Activated CD8-positive, alpha-beta T cell treated with anti-CD3 and anti-CD28 coated beads for 36 hours (primary cell): ENCODE measurements at regions not wholly inside any gene's neighbourhood (a gene's known extent, or its start where the extent isn't known, plus 50 kb on each side); places are given as distances from the start of the nearest gene placed in this dataset.

Experiments
- ATAC-seq: fragments of 200-7000 bp; cut with Tn5 transposase; one replicate; pipeline ENCODE4 v1.10.0; 2021; ENCODE audit warnings: mild to moderate bottlenecking, moderate library complexity
- CTCF ChIA-PET: fragments of 350-600 bp; sonication (Branson Sonifier 250); formaldehyde crosslinking; loops from one replicate; lab custom pipeline; 2021; ENCODE audit warnings: antibody characterized with exemption; lab: Charles Lee
- POLR2A ChIA-PET: fragments of 350-600 bp; sonication (Branson Sonifier 250); formaldehyde crosslinking; loops from one replicate; lab custom pipeline; 2021; ENCODE audit warnings: antibody characterized with exemption; lab: Charles Lee
- DNase-seq: peaks from one replicate; pipeline ENCODE4 v3.0.0-alpha.2; 2020
- H3K27ac Mint-ChIP-seq: one replicate; pipeline ENCODE4 v1.8.0; 2021; ENCODE audit warnings: mild to moderate bottlenecking, mixed read lengths
- H3K27me3 Mint-ChIP-seq: one replicate; pipeline ENCODE4 v1.8.0; 2021; ENCODE audit warnings: mixed read lengths
- H3K36me3 Mint-ChIP-seq: one replicate; pipeline ENCODE4 v1.8.0; 2021; ENCODE audit warnings: low read depth, mixed read lengths
- H3K4me1 Mint-ChIP-seq: one replicate; pipeline ENCODE4 v1.8.0; 2021; ENCODE audit warnings: low read depth, mixed read lengths
- H3K4me3 Mint-ChIP-seq: one replicate; pipeline ENCODE4 v1.8.0; 2021; ENCODE audit warnings: mild to moderate bottlenecking, moderate library complexity, mixed read lengths
- H3K9me3 Mint-ChIP-seq: one replicate; pipeline ENCODE4 v1.8.0; 2021; ENCODE audit warnings: mixed read lengths
- intact Hi-C: fragments of 100-400 bp; cut with micrococcal nuclease; formaldehyde crosslinking; loops from one replicate; pipeline ENCODE4 v1.10.0; 2022
- TF ChIP-seq, protein P1 (sequence below): fragments of 200-600 bp; IDR thresholded peaks from one replicate; pipeline ENCODE4 v1.8.0; 2022; ENCODE audit warnings: antibody characterized with exemption, mild to moderate bottlenecking

DNA sequence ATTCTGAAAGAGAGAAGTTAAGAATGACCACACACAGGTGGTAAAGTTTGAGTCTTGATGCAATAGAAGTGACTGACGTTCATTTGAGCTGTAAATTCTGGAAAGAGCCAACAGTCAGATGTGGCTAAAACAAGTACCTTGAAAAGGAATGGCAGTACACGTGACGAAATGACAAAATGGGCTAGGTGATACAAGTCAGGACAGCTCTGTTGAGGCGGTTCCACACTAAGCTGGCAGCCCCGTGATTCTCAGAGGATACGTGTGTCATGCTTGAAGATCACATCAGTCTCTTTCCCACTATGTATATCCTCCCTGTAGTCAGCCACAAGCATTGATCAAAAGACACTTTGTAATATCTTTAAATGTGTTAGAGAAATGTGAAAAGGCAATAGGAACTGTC, 881.3 kb upstream of the ADGRL2 start:
- Mint-ChIP-seq H3K9me3 (peaks cover 8% of the 10 kb centered on the region), H3K4me3 (no peak overlapping the region), H3K27ac (no peak overlapping the region), H3K4me1 (no peaks in the 10 kb centered on the region), H3K36me3 (no peaks in the 10 kb centered on the region), H3K27me3 (no peaks in the 10 kb centered on the region)
- no peak for ATAC-seq
- ChIA-PET CTCF (no interaction called here), POLR2A (no interaction called here)
- TF ChIP-seq, protein P1, sequence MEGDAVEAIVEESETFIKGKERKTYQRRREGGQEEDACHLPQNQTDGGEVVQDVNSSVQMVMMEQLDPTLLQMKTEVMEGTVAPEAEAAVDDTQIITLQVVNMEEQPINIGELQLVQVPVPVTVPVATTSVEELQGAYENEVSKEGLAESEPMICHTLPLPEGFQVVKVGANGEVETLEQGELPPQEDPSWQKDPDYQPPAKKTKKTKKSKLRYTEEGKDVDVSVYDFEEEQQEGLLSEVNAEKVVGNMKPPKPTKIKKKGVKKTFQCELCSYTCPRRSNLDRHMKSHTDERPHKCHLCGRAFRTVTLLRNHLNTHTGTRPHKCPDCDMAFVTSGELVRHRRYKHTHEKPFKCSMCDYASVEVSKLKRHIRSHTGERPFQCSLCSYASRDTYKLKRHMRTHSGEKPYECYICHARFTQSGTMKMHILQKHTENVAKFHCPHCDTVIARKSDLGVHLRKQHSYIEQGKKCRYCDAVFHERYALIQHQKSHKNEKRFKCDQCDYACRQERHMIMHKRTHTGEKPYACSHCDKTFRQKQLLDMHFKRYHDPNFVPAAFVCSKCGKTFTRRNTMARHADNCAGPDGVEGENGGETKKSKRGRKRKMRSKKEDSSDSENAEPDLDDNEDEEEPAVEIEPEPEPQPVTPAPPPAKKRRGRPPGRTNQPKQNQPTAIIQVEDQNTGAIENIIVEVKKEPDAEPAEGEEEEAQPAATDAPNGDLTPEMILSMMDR = no peak
- intact Hi-C loops = no loop called here
- no peak for DNase-seq

DNA sequence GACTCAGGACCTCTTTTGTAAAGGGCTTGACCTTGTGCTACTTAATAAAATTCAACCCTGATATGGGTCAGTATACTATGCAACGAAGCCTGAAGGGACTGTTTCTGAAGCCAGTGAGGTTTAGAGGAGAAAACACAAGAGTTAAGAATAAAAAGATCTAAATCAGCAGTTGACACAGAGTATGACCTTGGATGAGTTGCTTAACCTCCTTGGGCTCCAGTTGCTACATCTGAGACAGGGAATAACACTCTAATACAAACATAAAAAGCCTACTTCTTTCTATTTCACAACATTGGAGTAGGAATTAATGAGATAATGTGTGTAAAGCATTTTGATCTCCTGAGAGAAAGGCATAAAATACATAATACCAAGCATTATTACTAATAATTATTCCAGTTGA, 882.4 kb upstream of the ADGRL2 start:
- no peaks in the 10 kb centered on the region for H3K4me1 Mint-ChIP-seq
- no peak overlapping the region for H3K27ac Mint-ChIP-seq
- ChIA-PET CTCF (no interaction called here), POLR2A (no interaction called here)
- peaks cover 8% of the 10 kb centered on the region for H3K9me3 Mint-ChIP-seq
- no peaks in the 10 kb centered on the region for H3K36me3 Mint-ChIP-seq
- H3K4me3 Mint-ChIP-seq = no peak overlapping the region
- no peaks in the 10 kb centered on the region for H3K27me3 Mint-ChIP-seq
- ATAC-seq (no peak), DNase-seq (no peak)
- intact Hi-C loops = no loop called here
- TF ChIP-seq, protein P1 = no peak

DNA sequence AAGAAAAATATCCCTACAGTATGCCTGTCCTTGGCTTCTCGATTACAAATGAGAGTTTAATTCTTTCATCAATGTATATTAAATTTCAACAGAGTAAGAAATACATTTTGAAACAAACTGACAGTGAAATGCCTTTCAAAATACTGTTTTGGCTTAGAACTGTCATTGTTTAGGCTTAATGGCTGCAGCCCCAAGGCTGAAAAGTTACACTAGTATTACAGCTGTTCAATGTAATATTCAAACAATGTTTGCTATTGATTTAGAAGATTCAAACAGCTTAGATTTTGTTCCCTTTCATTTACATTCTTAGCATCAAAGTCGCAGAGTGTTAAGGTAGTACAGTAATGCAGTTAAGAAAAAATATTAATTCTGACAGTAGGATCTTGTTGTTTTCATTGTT, 882.9 kb upstream of the ADGRL2 start:
- CTCF ChIA-PET = no interaction called here
- peaks cover 9% of the 10 kb centered on the region for H3K9me3 Mint-ChIP-seq
- no peak overlapping the region for H3K27ac Mint-ChIP-seq
- no peak for DNase-seq
- ATAC-seq = no peak
- H3K27me3 Mint-ChIP-seq = no peaks in the 10 kb centered on the region
- H3K36me3 Mint-ChIP-seq = no peaks in the 10 kb centered on the region
- no peaks in the 10 kb centered on the region for H3K4me1 Mint-ChIP-seq
- H3K4me3 Mint-ChIP-seq = no peak overlapping the region
- POLR2A ChIA-PET = no interaction called here
- TF ChIP-seq, protein P1 = no peak
- intact Hi-C loops = no loop called here

DNA sequence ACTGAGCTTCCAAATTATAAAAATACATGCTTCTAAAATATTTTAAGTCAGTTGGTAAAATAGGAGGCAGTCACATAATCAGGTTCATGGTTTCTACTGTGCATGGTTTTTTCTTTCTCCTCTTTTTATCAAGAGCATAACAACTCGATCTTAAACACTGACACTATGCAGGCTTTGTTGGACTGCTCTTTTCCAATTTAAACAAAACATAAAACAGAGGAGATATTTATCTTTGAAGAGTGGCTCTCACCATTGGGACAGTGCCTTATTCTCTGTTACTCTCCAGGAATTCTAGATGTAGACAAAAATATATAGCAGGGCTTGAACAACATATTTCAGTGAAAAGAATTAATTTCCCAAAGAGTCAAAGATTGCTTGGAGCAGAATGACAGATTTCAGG, 883.5 kb upstream of the ADGRL2 start:
- Mint-ChIP-seq H3K4me3 (no peak overlapping the region), H3K4me1 (no peaks in the 10 kb centered on the region), H3K27ac (no peak overlapping the region), H3K27me3 (no peaks in the 10 kb centered on the region), H3K9me3 (peaks cover 8% of the 10 kb centered on the region), H3K36me3 (no peaks in the 10 kb centered on the region)
- CTCF ChIA-PET = no interaction called here
- POLR2A ChIA-PET = no interaction called here
- no peak for DNase-seq
- ATAC-seq = no peak
- intact Hi-C loops = no loop called here
- TF ChIP-seq, protein P1 = no peak

DNA sequence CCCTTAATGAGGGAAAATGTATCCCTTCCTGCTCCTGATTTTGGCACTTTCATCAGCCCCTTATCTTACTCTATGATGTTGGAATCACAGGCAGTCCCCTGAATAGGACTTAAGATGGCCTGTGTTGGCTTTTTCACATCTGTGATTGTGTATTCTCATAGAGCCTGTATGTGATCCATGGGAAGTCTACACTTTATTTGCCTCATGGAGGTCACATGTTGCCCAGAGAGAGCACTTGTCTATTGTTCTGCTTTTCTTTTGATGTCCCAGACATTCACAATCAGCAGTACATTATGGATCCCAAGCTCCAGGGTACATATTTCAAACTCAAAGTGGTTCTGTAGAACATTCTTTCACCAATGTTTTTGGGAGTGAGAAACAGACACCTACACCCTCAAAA, 885.2 kb upstream of the ADGRL2 start:
- Mint-ChIP-seq H3K36me3 (no peaks in the 10 kb centered on the region), H3K4me3 (no peak overlapping the region), H3K27me3 (no peaks in the 10 kb centered on the region), H3K4me1 (no peaks in the 10 kb centered on the region), H3K9me3 (peaks cover 8% of the 10 kb centered on the region), H3K27ac (no peak overlapping the region)
- ChIA-PET POLR2A (no interaction called here), CTCF (no interaction called here)
- intact Hi-C loops = no loop called here
- TF ChIP-seq, protein P1 = no peak
- ATAC-seq (no peak), DNase-seq (no peak)
